ENCODE measurements at regions not wholly inside any gene's neighbourhood (a gene's known extent, or its start where the extent isn't known, plus 50 kb on each side); places are given as distances from the start of the nearest gene placed in this dataset.

DNA sequence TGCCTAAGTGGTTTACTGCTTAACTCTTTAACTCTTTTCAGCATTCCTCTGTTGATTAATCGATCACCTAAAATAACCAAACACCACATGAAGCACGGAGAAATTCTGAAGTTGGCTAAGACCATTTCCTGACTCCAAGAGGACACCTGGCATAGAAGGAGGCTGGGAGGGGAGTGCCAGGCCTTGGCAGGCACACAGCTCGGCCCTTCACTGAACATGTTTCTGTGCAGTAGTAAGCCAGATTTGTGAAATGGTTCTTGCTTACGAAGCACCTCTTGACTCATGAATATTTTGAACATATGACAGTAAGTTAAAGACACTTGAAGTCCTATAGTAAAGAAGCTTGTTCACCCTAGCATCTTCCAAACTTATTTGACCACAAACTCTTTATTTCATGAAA, 82.3 kb downstream of the FOXL1 start:
- H3K27ac Mint-ChIP-seq = no peak overlapping the region
- no peak overlapping the region for H3K4me3 Mint-ChIP-seq
- H3K27me3 Mint-ChIP-seq (ENCODE audit: low read depth, poor library complexity) = peaks cover 33% of the 10 kb centered on the region
- H3K4me1 Mint-ChIP-seq = peaks cover 38% of the 10 kb centered on the region
- TF ChIP-seq, protein P1, sequence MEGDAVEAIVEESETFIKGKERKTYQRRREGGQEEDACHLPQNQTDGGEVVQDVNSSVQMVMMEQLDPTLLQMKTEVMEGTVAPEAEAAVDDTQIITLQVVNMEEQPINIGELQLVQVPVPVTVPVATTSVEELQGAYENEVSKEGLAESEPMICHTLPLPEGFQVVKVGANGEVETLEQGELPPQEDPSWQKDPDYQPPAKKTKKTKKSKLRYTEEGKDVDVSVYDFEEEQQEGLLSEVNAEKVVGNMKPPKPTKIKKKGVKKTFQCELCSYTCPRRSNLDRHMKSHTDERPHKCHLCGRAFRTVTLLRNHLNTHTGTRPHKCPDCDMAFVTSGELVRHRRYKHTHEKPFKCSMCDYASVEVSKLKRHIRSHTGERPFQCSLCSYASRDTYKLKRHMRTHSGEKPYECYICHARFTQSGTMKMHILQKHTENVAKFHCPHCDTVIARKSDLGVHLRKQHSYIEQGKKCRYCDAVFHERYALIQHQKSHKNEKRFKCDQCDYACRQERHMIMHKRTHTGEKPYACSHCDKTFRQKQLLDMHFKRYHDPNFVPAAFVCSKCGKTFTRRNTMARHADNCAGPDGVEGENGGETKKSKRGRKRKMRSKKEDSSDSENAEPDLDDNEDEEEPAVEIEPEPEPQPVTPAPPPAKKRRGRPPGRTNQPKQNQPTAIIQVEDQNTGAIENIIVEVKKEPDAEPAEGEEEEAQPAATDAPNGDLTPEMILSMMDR (IDR thresholded peaks at IDR 0.05) = no peak
- peaks cover 49% of the 10 kb centered on the region for H3K9me3 Mint-ChIP-seq
- no peak for DNase-seq
- peaks cover 31% of the 10 kb centered on the region for H3K36me3 Mint-ChIP-seq (ENCODE audit: low read depth)

DNA sequence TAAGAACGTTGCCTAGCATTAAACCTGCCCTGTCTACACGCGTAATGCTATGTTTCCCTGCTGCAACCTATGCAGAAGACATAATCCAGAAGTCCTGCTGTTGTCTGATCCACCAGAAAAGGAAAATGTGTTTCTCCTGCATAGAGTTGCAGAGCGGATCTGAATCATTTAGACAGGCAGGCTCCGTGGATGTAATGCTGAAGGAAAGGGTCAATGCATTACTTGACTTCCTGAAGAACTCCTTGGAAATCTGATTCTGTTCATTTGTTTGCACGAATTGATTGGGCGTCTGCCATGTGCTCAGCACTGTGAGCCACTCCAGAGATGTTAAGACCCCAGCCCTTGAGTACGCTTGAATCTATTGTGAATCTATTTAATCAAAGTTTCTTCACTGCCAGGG, 83.4 kb downstream of the FOXL1 start:
- H3K4me1 Mint-ChIP-seq = peaks cover 38% of the 10 kb centered on the region
- TF ChIP-seq, protein P1 (IDR thresholded peaks at IDR 0.05) = no peak
- peaks cover 31% of the 10 kb centered on the region for H3K36me3 Mint-ChIP-seq (ENCODE audit: low read depth)
- peaks cover 46% of the 10 kb centered on the region for H3K9me3 Mint-ChIP-seq
- H3K4me3 Mint-ChIP-seq = no peak overlapping the region
- H3K27ac Mint-ChIP-seq = peak overlapping the region; percentile 41
- peaks cover 33% of the 10 kb centered on the region for H3K27me3 Mint-ChIP-seq (ENCODE audit: low read depth, poor library complexity)
- DNase-seq = no peak

DNA sequence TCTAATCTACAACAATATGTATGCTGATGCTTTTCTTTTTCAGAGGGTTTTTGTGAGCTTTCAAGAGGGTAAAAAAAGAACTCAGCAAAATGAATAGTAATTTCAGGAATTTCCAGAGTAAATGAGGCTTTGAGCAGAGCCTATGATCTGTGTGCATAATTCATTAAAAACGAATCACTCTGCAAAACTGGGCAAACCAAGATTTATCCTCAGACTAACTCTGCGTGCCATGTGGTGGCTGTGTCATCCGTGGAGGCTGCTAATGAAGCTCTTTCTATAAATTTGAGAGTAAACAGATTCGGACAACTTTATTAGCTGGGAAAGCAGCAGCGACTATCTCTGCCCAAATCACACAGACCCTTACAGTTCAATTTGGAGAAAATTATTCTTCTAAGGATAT, 83.8 kb downstream of the FOXL1 start:
- DNase-seq = no peak
- Mint-ChIP-seq H3K9me3 (peaks cover 46% of the 10 kb centered on the region), H3K4me3 (no peak overlapping the region), H3K27me3 (ENCODE audit: low read depth, poor library complexity) (peaks cover 33% of the 10 kb centered on the region), H3K27ac (peak overlapping the region; percentile 41), H3K36me3 (ENCODE audit: low read depth) (peaks cover 31% of the 10 kb centered on the region), H3K4me1 (peaks cover 38% of the 10 kb centered on the region)
- TF ChIP-seq, protein P1 (IDR thresholded peaks at IDR 0.05) = no peak

DNA sequence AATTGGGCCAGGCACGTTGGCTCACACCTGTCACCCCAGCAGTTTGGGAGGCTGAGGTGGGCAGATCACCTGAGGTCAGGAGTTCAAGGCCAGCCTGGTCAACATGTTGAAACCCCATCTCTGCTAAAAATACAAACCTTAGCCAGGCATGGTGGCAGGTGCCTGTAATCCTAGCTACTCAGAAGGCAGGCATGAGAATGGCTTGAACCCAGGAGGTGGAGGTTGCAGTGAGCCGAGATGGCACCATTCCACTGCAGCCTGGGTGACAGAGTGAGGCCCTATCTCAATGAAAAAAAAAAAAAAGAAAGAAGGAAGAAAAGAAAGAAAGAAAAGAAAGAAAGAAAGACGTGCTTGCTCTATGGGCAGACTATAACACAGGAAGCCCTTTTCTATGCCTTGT, 84.4 kb downstream of the FOXL1 start:
- peaks cover 38% of the 10 kb centered on the region for H3K4me1 Mint-ChIP-seq
- H3K36me3 Mint-ChIP-seq (ENCODE audit: low read depth) = peaks cover 31% of the 10 kb centered on the region
- peaks cover 30% of the 10 kb centered on the region for H3K27me3 Mint-ChIP-seq (ENCODE audit: low read depth, poor library complexity)
- no peak overlapping the region for H3K4me3 Mint-ChIP-seq
- TF ChIP-seq, protein P1 (IDR thresholded peaks at IDR 0.05) = no peak
- H3K9me3 Mint-ChIP-seq = peaks cover 48% of the 10 kb centered on the region
- no peak overlapping the region for H3K27ac Mint-ChIP-seq
- no peak for DNase-seq

DNA sequence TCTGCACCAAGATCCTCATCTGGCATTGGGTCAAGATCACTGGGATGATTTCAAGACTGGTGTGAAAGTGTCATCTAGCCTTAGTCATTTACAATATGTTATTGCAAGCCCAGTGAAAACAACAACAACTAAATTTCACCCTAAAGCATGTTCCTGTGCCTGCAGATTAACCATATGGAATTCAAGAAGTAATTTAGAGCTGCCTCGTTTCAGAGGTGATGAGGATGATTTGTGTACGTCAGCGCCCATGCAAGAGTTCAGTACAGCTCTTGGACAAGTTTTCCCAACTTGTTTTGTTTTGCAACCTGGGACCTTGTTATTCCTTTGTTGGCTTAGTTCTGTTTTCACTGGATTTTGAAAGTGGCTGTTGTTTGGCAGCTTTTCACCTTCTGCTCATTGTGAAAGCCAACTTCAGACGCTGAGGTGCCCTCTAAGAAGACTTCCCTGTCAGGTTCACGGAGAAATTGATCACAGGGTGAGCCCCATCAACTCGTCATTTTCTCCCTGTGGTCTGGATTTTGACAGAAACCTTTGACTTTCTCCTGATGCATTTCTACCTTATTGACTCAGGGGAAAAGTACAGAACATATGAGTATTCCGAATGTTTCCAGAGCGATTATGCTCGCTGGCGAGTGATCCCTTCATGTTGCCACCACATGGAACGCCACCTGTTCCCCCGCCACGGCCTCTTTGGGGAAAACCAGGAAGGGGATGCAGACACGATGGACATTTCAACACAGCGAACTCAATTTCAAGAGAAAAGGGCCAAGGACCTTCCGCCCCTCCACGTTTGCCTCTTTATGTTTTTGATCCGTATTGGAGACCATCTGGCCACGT, 85.6 kb downstream of the FOXL1 start:
- peaks cover 48% of the 10 kb centered on the region for H3K9me3 Mint-ChIP-seq
- peaks cover 49% of the 10 kb centered on the region for H3K4me1 Mint-ChIP-seq
- no peak overlapping the region for H3K4me3 Mint-ChIP-seq
- TF ChIP-seq, protein P1 (IDR thresholded peaks at IDR 0.05) = no peak
- peaks cover 22% of the 10 kb centered on the region for H3K27me3 Mint-ChIP-seq (ENCODE audit: low read depth, poor library complexity)
- peak overlapping the region; percentile 59 for H3K27ac Mint-ChIP-seq
- H3K36me3 Mint-ChIP-seq (ENCODE audit: low read depth) = peaks cover 36% of the 10 kb centered on the region
- no peak for DNase-seq

All from nephron progenitor cell (in vitro differentiated cells).